ENCODE measurements at regions not wholly inside any gene's neighbourhood (a gene's known extent, or its start where the extent isn't known, plus 50 kb on each side); places are given as distances from the start of the nearest gene placed in this dataset.

- H2BK20ac ChIP-seq (ENCODE audit: low read length): no peak overlapping the region
- no peak overlapping the region for H4K5ac ChIP-seq (ENCODE audit: insufficient read length, low read depth, low read length)
- H4K8ac ChIP-seq (ENCODE audit: extremely low read depth, insufficient read depth, low read length): no peak overlapping the region
- H2AFZ ChIP-seq (ENCODE audit: low read length): no peak overlapping the region
- no peak overlapping the region for H3K4me3 ChIP-seq (ENCODE audit: extremely low read depth in 1 of 4, insufficient read depth in 2 of 4, low read depth in 3 of 4, low read length in 4 of 4)
- no peak overlapping the region for H3K4ac ChIP-seq (replicated peaks; ENCODE audit: insufficient read length, low read depth, low read length)
- H3K9ac ChIP-seq (replicated peaks in 1 of 4; ENCODE audit: extremely low read depth in 1 of 4, low read depth in 3 of 4, low read length in 3 of 4): no peak overlapping the region
- no peaks in the 10 kb centered on the region for H3K9me3 ChIP-seq (ENCODE audit: insufficient read depth in 2 of 2, low read depth in 1 of 2, low read length in 1 of 2)
- H3K4me1 ChIP-seq (replicated peaks in 1 of 4; ENCODE audit: control insufficient read depth in 3 of 4, insufficient read depth in 4 of 4, low read length in 3 of 4): no peaks in the 10 kb centered on the region
- H3K27me3 ChIP-seq (replicated peaks in 1 of 4; ENCODE audit: control insufficient read depth in 3 of 4, extremely low read depth in 1 of 4, insufficient read depth in 3 of 4, low read length in 3 of 4): no peaks in the 10 kb centered on the region
- no peak overlapping the region for H2BK12ac ChIP-seq (ENCODE audit: low read depth, low read length)
- ChIA-PET CTCF (ENCODE audit: partially characterized antibody) (interaction anchor here (1.0 kb wide), 1 partner anchor 331 kb away, joined by 3 read pairs; no protein-coding TSS in a partner anchor), POLR2A (ENCODE audit: partially characterized antibody) (interaction anchor here (1.0 kb wide), 1 partner anchor 9 kb away, joined by 3 read pairs; no protein-coding TSS in a partner anchor)
- H4K20me1 ChIP-seq (replicated peaks in 1 of 2; ENCODE audit: control insufficient read depth in 1 of 2, insufficient read depth in 2 of 2, low read length in 2 of 2): no peaks in the 10 kb centered on the region
- H2BK120ac ChIP-seq (replicated peaks; ENCODE audit: low read depth, low read length): no peak overlapping the region
- H3K79me2 ChIP-seq (ENCODE audit: control insufficient read depth in 1 of 2, insufficient read depth in 2 of 2, low read length in 2 of 2): no peaks in the 10 kb centered on the region
- no peak for TF ChIP-seq CREB1 (IDR thresholded peaks at IDR 0.05)
- no peak for TF ChIP-seq FOSL1 (IDR thresholded peaks at IDR 0.05; ENCODE audit: insufficient read depth, low read depth, low read length)
- TF ChIP-seq YY1 (IDR thresholded peaks at IDR 0.05; ENCODE audit: low read depth, low read length): no peak
- no peak for TF ChIP-seq EP300 (IDR thresholded peaks at IDR 0.05; ENCODE audit: borderline replicate concordance in 1 of 2, low read depth in 2 of 2, low read length in 2 of 2)
- no peak for TF ChIP-seq SRF (IDR thresholded peaks at IDR 0.05; ENCODE audit: low read depth, low read length)
- no peaks in the 10 kb centered on the region for H3K23me2 ChIP-seq (ENCODE audit: low read depth, low read length)
- no peak overlapping the region for H3K23ac ChIP-seq (ENCODE audit: insufficient read length)
- H3K27ac ChIP-seq (ENCODE audit: low read depth, low read length): no peak overlapping the region
- H3K18ac ChIP-seq (ENCODE audit: extremely low read depth, low read length): no peak overlapping the region
- no peaks in the 10 kb centered on the region for H3K36me3 ChIP-seq (ENCODE audit: control insufficient read depth in 2 of 4, insufficient read depth in 4 of 4, low read length in 3 of 4)
- no peak overlapping the region for H4K91ac ChIP-seq (replicated peaks; ENCODE audit: insufficient read length, low read length)
- H2BK5ac ChIP-seq (ENCODE audit: low read depth, low read length): no peak overlapping the region
- H3K4me2 ChIP-seq (ENCODE audit: insufficient read depth in 1 of 2, low read depth in 2 of 2, low read length in 2 of 2): no peak overlapping the region
- H3K56ac ChIP-seq (replicated peaks; ENCODE audit: insufficient read length, low read depth, low read length): no peak overlapping the region
- H3K14ac ChIP-seq (ENCODE audit: insufficient read length): no peak overlapping the region
- no peak for DNase-seq (ENCODE audit: low read depth in 1 of 2, low spot score in 2 of 2)
- no peak overlapping the region for H2BK15ac ChIP-seq (ENCODE audit: low read length)
- H3K79me1 ChIP-seq (ENCODE audit: low read depth, low read length): no peaks in the 10 kb centered on the region
- FAIRE-seq: no peak
- no peak overlapping the region for H2AK5ac ChIP-seq (ENCODE audit: low read depth, low read length)
- 80% methylated on average over 1 of the region's 1 CpG; no CpG with 5 or more reads in 1 of the 2 experiments for WGBS, 2 experiments (ENCODE audit: extremely low coverage in 1 of 2, insufficient coverage in 1 of 2, insufficient read length in 1 of 2, insufficient replicate concordance in 2 of 2, low coverage in 1 of 2, low lambda C conversion rate in 2 of 2, missing lambda C conversion rate in 1 of 2)
Observed at GRCh38 chr1:55578646-55579045, 363.5 kb upstream of the USP24 start.
